GM12873 (cell line): ENCODE measurements at regions not wholly inside any gene's neighbourhood (a gene's known extent, or its start where the extent isn't known, plus 50 kb on each side); places are given as distances from the start of the nearest gene placed in this dataset.

Experiments
- TF ChIP-seq, protein P1 (sequence below): IDR thresholded peaks from 2 replicates; pipeline ENCODE4 v1.5.1; 2012; ENCODE audit warnings: low read depth, mild to moderate bottlenecking, moderate library complexity, low read length, control low read depth; ENCODE audit not compliant: insufficient read depth; ENCODE audit errors: missing control alignments

DNA sequence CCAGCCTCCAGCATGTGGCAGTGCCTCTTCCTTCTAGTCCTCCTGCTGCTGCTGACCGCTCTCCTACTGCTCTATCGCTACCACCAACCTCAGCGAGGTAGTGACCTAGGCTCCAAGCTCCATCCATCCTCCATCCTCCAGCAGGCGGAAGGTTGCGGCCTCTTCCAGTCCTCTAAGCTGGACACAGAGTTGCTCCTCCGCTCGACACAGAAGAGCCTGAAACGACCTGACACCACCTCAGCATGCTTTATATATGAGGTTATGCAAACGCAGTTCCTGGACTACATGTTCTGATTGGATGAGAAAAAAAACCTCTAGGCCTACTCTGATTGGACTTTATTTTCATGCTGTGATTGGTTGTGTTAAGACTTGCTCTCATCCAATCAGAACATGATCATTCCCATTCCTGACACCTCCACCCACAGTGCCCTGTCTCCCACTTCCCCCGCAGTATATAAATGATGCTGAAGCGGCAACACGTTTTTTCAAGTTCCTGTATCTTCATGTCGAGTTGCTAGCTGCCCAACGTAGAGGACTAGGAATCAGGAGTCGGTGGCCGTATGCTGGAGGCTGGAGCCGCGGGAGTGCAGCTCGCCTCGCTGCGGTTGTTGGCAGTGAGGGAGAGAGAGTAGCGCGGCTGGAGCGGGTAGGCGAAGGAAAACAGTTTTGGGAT is 398.1 kb downstream of the KCNJ18 start:
- TF ChIP-seq, protein P1, sequence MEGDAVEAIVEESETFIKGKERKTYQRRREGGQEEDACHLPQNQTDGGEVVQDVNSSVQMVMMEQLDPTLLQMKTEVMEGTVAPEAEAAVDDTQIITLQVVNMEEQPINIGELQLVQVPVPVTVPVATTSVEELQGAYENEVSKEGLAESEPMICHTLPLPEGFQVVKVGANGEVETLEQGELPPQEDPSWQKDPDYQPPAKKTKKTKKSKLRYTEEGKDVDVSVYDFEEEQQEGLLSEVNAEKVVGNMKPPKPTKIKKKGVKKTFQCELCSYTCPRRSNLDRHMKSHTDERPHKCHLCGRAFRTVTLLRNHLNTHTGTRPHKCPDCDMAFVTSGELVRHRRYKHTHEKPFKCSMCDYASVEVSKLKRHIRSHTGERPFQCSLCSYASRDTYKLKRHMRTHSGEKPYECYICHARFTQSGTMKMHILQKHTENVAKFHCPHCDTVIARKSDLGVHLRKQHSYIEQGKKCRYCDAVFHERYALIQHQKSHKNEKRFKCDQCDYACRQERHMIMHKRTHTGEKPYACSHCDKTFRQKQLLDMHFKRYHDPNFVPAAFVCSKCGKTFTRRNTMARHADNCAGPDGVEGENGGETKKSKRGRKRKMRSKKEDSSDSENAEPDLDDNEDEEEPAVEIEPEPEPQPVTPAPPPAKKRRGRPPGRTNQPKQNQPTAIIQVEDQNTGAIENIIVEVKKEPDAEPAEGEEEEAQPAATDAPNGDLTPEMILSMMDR: no peak

DNA sequence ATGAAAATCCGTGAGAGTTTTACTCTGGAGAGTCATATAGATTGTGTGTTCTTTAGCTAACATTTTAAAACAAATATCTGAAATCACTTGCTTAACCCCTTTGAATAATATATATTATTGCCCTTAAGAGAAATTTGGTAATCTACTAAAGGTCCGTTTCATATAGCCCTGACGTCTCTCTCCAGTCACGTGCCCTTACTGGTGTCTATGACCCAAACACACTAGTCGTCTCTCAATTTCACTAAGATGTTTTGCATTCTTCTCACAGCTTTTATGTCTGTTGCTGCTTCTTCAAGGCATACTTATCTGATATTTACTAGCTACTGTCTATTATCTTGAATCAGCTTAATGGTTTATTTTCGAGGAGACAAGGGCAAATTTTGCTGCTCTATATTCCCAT is 409.9 kb downstream of the KCNJ18 start:
- TF ChIP-seq, protein P1: no peak

DNA sequence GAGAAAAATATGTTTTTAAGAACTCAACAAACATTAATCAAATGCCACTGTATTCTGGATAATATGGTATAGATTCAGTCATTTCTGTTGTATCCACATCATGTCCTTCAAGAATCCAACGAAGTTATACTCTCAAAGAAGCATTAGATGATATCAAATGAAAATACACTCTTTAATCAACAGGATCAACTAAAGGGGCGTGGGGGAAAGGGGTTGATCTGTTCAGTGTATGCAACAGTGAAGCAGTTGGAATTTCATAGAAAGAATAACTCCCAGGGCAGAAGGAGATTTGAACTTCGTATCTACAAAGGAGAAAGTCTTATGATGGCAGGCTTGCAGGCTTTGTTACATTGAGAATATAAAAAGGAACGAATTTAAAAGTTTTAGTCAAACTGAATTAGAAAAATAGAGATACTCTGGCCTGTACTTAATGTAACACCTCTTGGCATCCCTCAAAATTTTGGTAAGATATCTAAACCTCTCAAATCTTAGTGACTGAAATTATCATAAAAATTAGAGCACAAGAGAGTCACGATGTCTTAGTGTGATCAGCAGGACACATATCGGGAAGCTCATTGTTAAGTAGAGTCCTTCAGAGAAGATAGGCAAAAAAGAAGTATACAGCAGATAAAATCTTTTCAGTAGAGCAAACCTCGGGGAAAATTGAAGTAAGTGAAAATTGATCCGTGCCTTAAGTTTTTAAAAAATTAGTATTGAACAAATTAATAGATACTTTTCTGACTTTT is 431.4 kb downstream of the KCNJ18 start:
- TF ChIP-seq, protein P1: no peak

DNA sequence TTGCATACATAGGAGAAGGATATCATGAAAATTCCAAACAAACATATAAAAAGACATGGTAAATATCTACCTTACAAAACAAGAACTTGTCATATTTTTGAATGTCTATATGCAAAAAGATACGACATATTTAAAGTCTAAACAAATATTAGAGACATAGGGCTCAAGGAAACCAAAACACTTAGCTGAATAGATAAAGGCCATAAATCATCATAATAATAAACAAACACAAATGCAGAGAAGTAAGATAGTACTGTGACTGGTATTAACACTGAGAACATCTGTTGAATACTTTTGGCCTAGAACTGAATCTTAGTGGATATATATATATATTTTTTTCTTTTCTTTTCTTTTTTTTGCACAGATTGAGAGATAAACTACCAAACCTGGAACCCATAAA is 435.8 kb downstream of the KCNJ18 start:
- TF ChIP-seq, protein P1: no peak

DNA sequence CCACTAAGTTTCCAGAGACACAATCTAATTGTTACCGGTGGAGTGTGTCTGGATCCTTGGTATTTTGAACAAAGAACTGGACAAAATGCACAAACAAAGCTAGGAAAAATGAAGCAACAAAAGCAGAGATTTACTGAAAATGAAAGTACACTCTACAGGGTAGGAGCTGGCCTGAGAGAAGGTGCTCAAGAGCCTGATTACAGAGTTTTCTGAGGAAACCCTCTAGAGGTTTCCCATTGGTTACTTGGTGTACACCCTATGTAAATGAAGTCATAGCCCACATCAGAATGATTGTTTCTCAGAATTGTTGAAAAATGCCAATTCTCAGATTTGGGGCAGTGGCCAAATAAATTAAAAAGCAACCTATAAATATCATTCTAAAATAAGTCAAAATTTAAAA is 436.4 kb downstream of the KCNJ18 start:
- TF ChIP-seq, protein P1: no peak

DNA sequence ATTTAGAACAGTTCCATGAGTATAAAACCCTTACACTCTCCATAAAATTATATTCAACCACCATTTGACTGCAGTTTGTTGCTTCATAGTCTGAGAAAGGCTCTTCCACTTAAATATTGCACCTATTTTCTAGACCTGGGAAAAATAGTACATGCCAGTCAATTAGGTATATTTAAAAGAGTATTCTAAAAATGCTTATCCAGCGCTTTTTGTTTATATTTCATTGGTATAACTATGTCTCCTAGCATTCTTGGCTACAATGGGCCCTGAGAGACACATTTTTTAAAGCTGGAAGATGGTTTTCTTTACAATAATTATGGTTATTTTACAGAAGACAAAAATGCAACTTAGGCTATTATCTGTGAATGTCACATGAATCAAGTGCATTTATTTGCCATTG is 439.4 kb downstream of the KCNJ18 start:
- TF ChIP-seq, protein P1: no peak

DNA sequence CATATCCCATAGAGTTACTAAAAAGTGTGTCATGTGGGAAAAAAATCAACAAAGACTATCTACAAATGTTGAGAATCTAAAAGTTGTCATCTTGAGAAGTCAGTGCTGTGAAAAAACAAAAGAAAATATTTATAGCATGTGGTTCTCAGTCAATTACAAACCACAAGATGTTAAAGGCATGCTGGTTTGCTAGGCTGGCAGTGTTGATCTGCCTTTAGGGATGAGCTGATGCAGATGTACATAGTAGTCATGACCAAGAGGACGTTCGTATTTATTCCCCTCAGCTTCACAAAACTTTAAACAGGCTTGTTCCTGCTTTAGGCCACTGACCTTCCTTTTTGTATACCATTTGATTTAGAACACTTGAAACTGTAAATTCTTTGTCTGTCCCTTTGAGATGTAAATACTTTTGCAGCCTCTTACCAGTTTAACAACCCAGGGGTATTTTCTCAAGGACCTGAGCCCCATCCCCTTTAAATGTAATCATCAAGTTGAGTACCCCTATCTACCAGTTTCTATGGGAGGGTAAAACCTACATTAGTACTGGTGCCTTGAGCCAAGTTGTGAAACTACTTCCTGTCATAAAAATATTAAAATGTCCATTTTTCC is 446.6 kb downstream of the KCNJ18 start:
- TF ChIP-seq, protein P1: no peak
